K562 (cell line): ENCODE measurements at regions not wholly inside any gene's neighbourhood (a gene's known extent, or its start where the extent isn't known, plus 50 kb on each side); places are given as distances from the start of the nearest gene placed in this dataset.

ENCODE experiments used
- ADNP ChIP-seq: fragments of 200-800 bp; sonication (Bioruptor generic); IDR thresholded peaks from 2 replicates; pipeline ENCODE4 v1.6.1; 2016; ENCODE audit warnings: missing genetic modification characterization, missing compliant biosample characterization
- MGA ChIP-seq: fragments of 450-650 bp; IDR thresholded peaks from 2 replicates; pipeline ENCODE4 v1.6.1; 2016; ENCODE audit warnings: mild to moderate bottlenecking, moderate library complexity
- MTF1 ChIP-seq: fragments of 250-450 bp; sonication (Bioruptor Pico); IDR thresholded peaks from 2 replicates; pipeline ENCODE4 v1.9.0; 2021; ENCODE audit warnings: moderate library complexity, mild to moderate bottlenecking, inconsistent platforms, borderline replicate concordance
- RBM14 ChIP-seq: fragments of 200-400 bp; formaldehyde crosslinking; IDR thresholded peaks from 2 replicates; pipeline ENCODE4 v1.6.1; 2018; ENCODE audit warnings: low read depth, mild to moderate bottlenecking, low read length, moderate library complexity, borderline replicate concordance; ENCODE audit not compliant: insufficient read depth
- ZNF133 ChIP-seq: fragments of 250-450 bp; sonication (Bioruptor Pico); IDR thresholded peaks from 2 replicates; pipeline ENCODE4 v1.4.0; 2020; ENCODE audit warnings: mild to moderate bottlenecking

DNA sequence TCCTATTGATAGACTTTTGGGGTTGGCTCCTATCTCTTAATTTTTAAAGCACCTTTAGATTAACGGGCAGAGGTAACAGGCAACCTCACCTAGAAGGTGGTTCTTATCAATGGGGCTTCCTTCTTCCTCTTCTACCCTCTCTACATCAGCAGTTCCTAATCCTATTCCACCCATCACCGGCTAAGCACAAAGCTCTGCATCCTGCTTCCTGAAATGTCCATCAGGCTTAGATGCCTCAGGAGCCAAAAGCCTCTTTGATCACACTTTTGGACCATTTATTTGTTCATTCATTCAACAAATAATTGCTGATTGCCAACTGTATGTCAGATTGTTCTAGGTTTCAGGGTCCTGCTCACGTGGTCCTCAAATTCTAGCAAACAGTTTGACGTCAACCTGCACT is 586.0 kb downstream of the TOX3 start (continued):
- no peak for TF ChIP-seq MGA
- no peak for TF ChIP-seq RBM14
- TF ChIP-seq ADNP (tag): no peak
- TF ChIP-seq ZNF133 (CRISPR knock-in tag): no peak
- TF ChIP-seq MTF1 (CRISPR knock-in tag): no peak
- TF ChIP-seq, all 486 proteins: peak for 0
